K562 (cell line): ENCODE measurements at regions not wholly inside any gene's neighbourhood (a gene's known extent, or its start where the extent isn't known, plus 50 kb on each side); places are given as distances from the start of the nearest gene placed in this dataset.

Experiments used
- CAMTA2 ChIP-seq: fragments of 250-450 bp; sonication (Bioruptor Pico); conservative IDR thresholded peaks from 2 replicates; pipeline ENCODE4 v1.5.1; 2022
- CBX2 ChIP-seq: fragments of 200-600 bp; sonication (generic); IDR thresholded peaks from one replicate; pipeline ENCODE4 v1.6.1; 2012; ENCODE audit warnings: mild to moderate bottlenecking, low read length, inconsistent platforms; ENCODE audit not compliant: insufficient read depth, poor library complexity, severe bottlenecking
- CTBP1 ChIP-seq: fragments of 450-650 bp; IDR thresholded peaks from 2 replicates; pipeline ENCODE4 v1.6.1; 2016; ENCODE audit warnings: borderline replicate concordance
- FOXJ2 ChIP-seq: fragments of 200-800 bp; sonication (Bioruptor generic); IDR thresholded peaks from 2 replicates; pipeline ENCODE4 v1.6.1; 2016; ENCODE audit warnings: missing genetic modification characterization, missing compliant biosample characterization
- HMG20A ChIP-seq: fragments of 450-650 bp; formaldehyde crosslinking; conservative IDR thresholded peaks from 2 replicates; pipeline ENCODE4 v1.4.0; 2020; ENCODE audit warnings: mild to moderate bottlenecking, mixed read lengths
- ILK ChIP-seq: fragments of 450-650 bp; IDR thresholded peaks from 2 replicates; pipeline ENCODE4 v1.6.1; 2016; ENCODE audit warnings: missing genetic modification characterization, low read depth, mild to moderate bottlenecking, missing compliant biosample characterization, moderate library complexity, borderline replicate concordance
- KDM1A ChIP-seq, 2 experiments: fragments of 450-650 bp; IDR thresholded peaks; 2 replicates each; pipeline ENCODE4 v1.6.1; 2016; ENCODE audit warnings: mild to moderate bottlenecking in 2 of 2
- KDM4B ChIP-seq, 2 experiments: fragments of 450-650 bp in 1 of 2; sonication (generic) in 1 of 2; IDR thresholded peaks; 2 replicates each; pipeline ENCODE4 v1.6.1; 2016 to 2017; ENCODE audit warnings: borderline replicate concordance in 2 of 2, antibody characterized with exemption in 1 of 2, low read depth in 1 of 2, mild to moderate bottlenecking in 1 of 2
- MAFK ChIP-seq: IDR thresholded peaks from 2 replicates; pipeline ENCODE4 v1.6.1; 2011; ENCODE audit warnings: low read length, improper control_type of control experiment
- MIER1 ChIP-seq: fragments of 450-650 bp; IDR thresholded peaks from 2 replicates; pipeline ENCODE4 v1.6.1; 2016; ENCODE audit warnings: antibody characterized with exemption, mild to moderate bottlenecking, low read depth
- POLR3A ChIP-seq: IDR thresholded peaks from 2 replicates; pipeline ENCODE4 v1.6.1; 2011; ENCODE audit warnings: borderline replicate concordance, mild to moderate bottlenecking, moderate library complexity; ENCODE audit not compliant: insufficient read length, insufficient read depth; ENCODE audit errors: extremely low read depth
- RBM14 ChIP-seq: fragments of 200-400 bp; formaldehyde crosslinking; IDR thresholded peaks from 2 replicates; pipeline ENCODE4 v1.6.1; 2018; ENCODE audit warnings: low read depth, mild to moderate bottlenecking, low read length, moderate library complexity, borderline replicate concordance; ENCODE audit not compliant: insufficient read depth
- RNF2 ChIP-seq: sonication (generic); IDR thresholded peaks from 2 replicates; pipeline ENCODE4 v1.6.1; 2016
- SMAD4 ChIP-seq: fragments of 250-450 bp; sonication (Bioruptor Pico); conservative IDR thresholded peaks from 2 replicates; pipeline ENCODE4 v1.8.0; 2021; ENCODE audit warnings: inconsistent platforms, mild to moderate bottlenecking, moderate library complexity
- TOE1 ChIP-seq, 2 experiments: fragments of 450-650 bp in 1 of 2; sonication (generic) in 1 of 2; formaldehyde crosslinking in 1 of 2; IDR thresholded peaks; 2 replicates each; pipeline versions ENCODE4 v1.7.1 to v1.8.0; 2016 to 2022; ENCODE audit warnings: borderline replicate concordance in 2 of 2, mild to moderate bottlenecking in 2 of 2, antibody characterized with exemption in 1 of 2, inconsistent platforms in 1 of 2, low read depth in 1 of 2, missing genetic modification reagents in 1 of 2, moderate library complexity in 1 of 2
- TRIM24 ChIP-seq, 2 experiments: fragments of 450-650 bp; IDR thresholded peaks; 2 replicates each; pipeline ENCODE4 v1.6.1; 2016
- TF ChIP-seq, protein P1 (sequence below), 2 experiments: fragments of 450-650 bp; conservative IDR thresholded peaks; 2 replicates each; pipeline ENCODE4 v1.6.1; 2017; ENCODE audit warnings: mild to moderate bottlenecking in 2 of 2, moderate library complexity in 2 of 2
- TF ChIP-seq, protein P2 (sequence below): fragments of 200-800 bp; sonication (Bioruptor generic); IDR thresholded peaks from 2 replicates; pipeline ENCODE4 v1.6.1; 2017; ENCODE audit warnings: missing genetic modification characterization, missing compliant biosample characterization
- TF ChIP-seq, protein P3 (sequence below): sonication (generic); IDR thresholded peaks from 2 replicates; pipeline ENCODE4 v1.6.1; 2016
- TF ChIP-seq, protein P4 (sequence below): fragments of 150-350 bp; conservative IDR thresholded peaks from 2 replicates; pipeline ENCODE4 v1.6.1; 2014; ENCODE audit warnings: low read length

DNA sequence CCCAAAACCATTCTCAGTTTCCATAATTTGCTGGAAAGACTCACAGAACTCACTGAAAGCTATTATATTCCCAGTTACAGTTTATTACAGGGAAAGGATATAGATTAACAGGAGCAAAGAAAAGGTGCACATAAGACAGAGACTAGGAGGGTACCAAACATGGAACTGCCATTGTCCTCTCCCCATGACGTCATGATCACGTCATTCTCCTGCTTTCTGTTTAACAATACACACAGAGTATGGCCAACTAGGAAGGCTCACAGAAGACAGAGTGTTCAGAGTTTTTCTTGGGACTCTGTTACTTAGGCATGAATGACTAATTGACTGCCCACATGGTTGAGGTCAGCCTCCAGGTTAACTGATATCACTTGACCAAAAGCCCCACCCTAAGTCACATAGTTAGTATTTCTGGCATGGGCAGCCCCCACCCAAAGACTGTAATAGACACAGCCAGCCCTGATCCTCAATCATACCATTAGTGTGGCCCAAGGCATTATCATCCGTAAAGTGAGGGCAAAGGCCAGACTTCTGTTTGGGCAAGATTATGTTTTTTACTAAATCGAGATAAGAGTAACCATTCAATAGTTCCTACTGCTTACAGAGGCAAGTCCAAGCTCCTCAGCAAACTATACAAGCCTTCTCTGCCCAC, 353.5 kb upstream of the POU5F2 start (continued):
- TF ChIP-seq ILK (tag) (no peak), HMG20A (CRISPR knock-in tag) (no peak), MIER1 (no peak), MAFK (no peak), CTBP1 (peak; percentile 55; the same call in 1 of the 2 replicates), FOXJ2 (tag) (peak; percentile 67), POLR3A (no peak), SMAD4 (CRISPR knock-in tag) (no peak; the same call in none of the 2 replicates), CAMTA2 (CRISPR knock-in tag) (no peak), CBX2 (no peak), RNF2 (peak; percentile 19; the same call in 1 of the 2 replicates), TRIM24 (IDR thresholded peaks at IDR 0.05) (no peak), RBM14 (no peak), KDM1A (IDR thresholded peaks at IDR 0.05) (peak in 1 of 2 experiments; percentile 23; a peak in 1 of 4 replicates), KDM4B (IDR thresholded peaks at IDR 0.05; ENCODE audit: borderline replicate concordance in 2 of 2, low read depth in 1 of 2) (no peak), TOE1 (IDR thresholded peaks at IDR 0.05; ENCODE audit: borderline replicate concordance) (no peak), TOE1 (CRISPR knock-in tag; IDR thresholded peaks at IDR 0.05; ENCODE audit: borderline replicate concordance, low read depth) (no peak)
- TF ChIP-seq, protein P1, sequence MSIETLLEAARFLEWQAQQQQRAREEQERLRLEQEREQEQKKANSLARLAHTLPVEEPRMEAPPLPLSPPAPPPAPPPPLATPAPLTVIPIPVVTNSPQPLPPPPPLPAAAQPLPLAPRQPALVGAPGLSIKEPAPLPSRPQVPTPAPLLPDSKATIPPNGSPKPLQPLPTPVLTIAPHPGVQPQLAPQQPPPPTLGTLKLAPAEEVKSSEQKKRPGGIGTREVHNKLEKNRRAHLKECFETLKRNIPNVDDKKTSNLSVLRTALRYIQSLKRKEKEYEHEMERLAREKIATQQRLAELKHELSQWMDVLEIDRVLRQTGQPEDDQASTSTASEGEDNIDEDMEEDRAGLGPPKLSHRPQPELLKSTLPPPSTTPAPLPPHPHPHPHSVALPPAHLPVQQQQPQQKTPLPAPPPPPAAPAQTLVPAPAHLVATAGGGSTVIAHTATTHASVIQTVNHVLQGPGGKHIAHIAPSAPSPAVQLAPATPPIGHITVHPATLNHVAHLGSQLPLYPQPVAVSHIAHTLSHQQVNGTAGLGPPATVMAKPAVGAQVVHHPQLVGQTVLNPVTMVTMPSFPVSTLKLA (conservative IDR thresholded peaks at IDR 0.05): peak in 1 of 2 experiments; percentile 36; a peak in 1 of 4 replicates
- TF ChIP-seq, protein P2, sequence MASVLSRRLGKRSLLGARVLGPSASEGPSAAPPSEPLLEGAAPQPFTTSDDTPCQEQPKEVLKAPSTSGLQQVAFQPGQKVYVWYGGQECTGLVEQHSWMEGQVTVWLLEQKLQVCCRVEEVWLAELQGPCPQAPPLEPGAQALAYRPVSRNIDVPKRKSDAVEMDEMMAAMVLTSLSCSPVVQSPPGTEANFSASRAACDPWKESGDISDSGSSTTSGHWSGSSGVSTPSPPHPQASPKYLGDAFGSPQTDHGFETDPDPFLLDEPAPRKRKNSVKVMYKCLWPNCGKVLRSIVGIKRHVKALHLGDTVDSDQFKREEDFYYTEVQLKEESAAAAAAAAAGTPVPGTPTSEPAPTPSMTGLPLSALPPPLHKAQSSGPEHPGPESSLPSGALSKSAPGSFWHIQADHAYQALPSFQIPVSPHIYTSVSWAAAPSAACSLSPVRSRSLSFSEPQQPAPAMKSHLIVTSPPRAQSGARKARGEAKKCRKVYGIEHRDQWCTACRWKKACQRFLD (CRISPR knock-in tag): peak; percentile 53; the same call in 1 of the 2 replicates
- TF ChIP-seq, protein P3, sequence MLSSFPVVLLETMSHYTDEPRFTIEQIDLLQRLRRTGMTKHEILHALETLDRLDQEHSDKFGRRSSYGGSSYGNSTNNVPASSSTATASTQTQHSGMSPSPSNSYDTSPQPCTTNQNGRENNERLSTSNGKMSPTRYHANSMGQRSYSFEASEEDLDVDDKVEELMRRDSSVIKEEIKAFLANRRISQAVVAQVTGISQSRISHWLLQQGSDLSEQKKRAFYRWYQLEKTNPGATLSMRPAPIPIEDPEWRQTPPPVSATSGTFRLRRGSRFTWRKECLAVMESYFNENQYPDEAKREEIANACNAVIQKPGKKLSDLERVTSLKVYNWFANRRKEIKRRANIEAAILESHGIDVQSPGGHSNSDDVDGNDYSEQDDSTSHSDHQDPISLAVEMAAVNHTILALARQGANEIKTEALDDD: peak; percentile 97
- TF ChIP-seq, protein P4, sequence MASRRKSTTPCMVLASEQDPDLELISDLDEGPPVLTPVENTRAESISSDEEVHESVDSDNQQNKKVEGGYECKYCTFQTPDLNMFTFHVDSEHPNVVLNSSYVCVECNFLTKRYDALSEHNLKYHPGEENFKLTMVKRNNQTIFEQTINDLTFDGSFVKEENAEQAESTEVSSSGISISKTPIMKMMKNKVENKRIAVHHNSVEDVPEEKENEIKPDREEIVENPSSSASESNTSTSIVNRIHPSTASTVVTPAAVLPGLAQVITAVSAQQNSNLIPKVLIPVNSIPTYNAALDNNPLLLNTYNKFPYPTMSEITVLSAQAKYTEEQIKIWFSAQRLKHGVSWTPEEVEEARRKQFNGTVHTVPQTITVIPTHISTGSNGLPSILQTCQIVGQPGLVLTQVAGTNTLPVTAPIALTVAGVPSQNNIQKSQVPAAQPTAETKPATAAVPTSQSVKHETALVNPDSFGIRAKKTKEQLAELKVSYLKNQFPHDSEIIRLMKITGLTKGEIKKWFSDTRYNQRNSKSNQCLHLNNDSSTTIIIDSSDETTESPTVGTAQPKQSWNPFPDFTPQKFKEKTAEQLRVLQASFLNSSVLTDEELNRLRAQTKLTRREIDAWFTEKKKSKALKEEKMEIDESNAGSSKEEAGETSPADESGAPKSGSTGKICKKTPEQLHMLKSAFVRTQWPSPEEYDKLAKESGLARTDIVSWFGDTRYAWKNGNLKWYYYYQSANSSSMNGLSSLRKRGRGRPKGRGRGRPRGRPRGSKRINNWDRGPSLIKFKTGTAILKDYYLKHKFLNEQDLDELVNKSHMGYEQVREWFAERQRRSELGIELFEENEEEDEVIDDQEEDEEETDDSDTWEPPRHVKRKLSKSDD: no peak
